Fibroblast of the aortic adventitia (primary cell): ENCODE measurements at regions not wholly inside any gene's neighbourhood (a gene's known extent, or its start where the extent isn't known, plus 50 kb on each side); places are given as distances from the start of the nearest gene placed in this dataset.

Experiments used
- DNase-seq: peaks from one replicate; pipeline ENCODE4 v3.0.0-alpha.2; 2010; ENCODE audit warnings: low read depth
- H3K4me3 ChIP-seq: 2 replicates; pipeline ENCODE4 v1.5.1; 2011; ENCODE audit warnings: low read depth, mild to moderate bottlenecking, control low read depth, low read length, moderate library complexity
- CTCF ChIP-seq: IDR thresholded peaks from 2 replicates; pipeline ENCODE4 v1.5.1; 2011; ENCODE audit warnings: mild to moderate bottlenecking, low read length, control low read depth, inconsistent platforms; ENCODE audit not compliant: insufficient read depth

GRCh38 chr3:78141269-78141668 lies 1101.4 kb downstream of the ROBO2 start:
- H3K4me3 ChIP-seq: no peak overlapping the region
- no peak for TF ChIP-seq CTCF
- peak; percentile 6 for DNase-seq

GRCh38 chr3:78143000-78143399 lies 1103.1 kb downstream of the ROBO2 start:
- TF ChIP-seq CTCF: no peak
- H3K4me3 ChIP-seq: no peak overlapping the region
- DNase-seq: no peak

GRCh38 chr3:78148986-78149717 lies 1109.3 kb downstream of the ROBO2 start:
- no peak overlapping the region for H3K4me3 ChIP-seq
- TF ChIP-seq CTCF: no peak
- DNase-seq: no peak

- no peak for DNase-seq
- H3K4me3 ChIP-seq: no peak overlapping the region
- TF ChIP-seq CTCF: no peak
Observed at GRCh38 chr3:78153973-78154372, 1114.1 kb downstream of the ROBO2 start.

GRCh38 chr3:78154521-78155186 lies 1114.8 kb downstream of the ROBO2 start:
- DNase-seq: no peak
- no peak for TF ChIP-seq CTCF
- H3K4me3 ChIP-seq: no peak overlapping the region

GRCh38 chr3:78161736-78162135 lies 1121.8 kb downstream of the ROBO2 start:
- no peak for DNase-seq
- no peak for TF ChIP-seq CTCF
- no peak overlapping the region for H3K4me3 ChIP-seq
